ENCODE measurements at regions not wholly inside any gene's neighbourhood (a gene's known extent, or its start where the extent isn't known, plus 50 kb on each side); places are given as distances from the start of the nearest gene placed in this dataset.
"Not testable (repeated sequence)": the region's sequence is repeated elsewhere in the genome, so short reads cannot be mapped to it uniquely, and the experiment has no call there.

DNA sequence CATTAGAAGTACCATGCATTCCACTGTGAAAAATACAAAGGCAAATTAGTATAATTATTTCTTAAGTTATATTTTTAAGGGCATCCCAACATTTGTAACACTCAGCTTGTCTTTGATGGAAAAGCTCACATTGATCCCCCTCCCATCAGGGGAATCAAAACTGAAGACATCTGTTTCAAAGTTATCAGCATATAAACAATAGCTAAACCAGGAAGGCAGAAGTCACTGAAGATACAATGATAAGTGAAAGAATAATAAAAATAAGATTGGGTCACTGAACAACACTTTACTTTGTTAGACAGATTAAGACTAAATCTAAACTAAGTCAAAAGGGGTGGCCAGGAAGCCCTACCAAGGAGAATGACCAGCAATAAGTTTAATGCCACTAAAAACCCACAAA lies 801.9 kb upstream of the ACO1 start:
- no peaks in the 10 kb centered on the region for H3K27me3 ChIP-seq
- no peaks in the 10 kb centered on the region for H3K36me3 ChIP-seq
- no peaks in the 10 kb centered on the region for H3K4me1 ChIP-seq
- H3K27ac ChIP-seq: no peak overlapping the region
- no peak for DNase-seq (ENCODE audit: low spot score in 2 of 2)
- H3K9me3 ChIP-seq: no peaks in the 10 kb centered on the region
- intact Hi-C loops (cut with DNase I): no loop called here
- TF ChIP-seq, protein P1, sequence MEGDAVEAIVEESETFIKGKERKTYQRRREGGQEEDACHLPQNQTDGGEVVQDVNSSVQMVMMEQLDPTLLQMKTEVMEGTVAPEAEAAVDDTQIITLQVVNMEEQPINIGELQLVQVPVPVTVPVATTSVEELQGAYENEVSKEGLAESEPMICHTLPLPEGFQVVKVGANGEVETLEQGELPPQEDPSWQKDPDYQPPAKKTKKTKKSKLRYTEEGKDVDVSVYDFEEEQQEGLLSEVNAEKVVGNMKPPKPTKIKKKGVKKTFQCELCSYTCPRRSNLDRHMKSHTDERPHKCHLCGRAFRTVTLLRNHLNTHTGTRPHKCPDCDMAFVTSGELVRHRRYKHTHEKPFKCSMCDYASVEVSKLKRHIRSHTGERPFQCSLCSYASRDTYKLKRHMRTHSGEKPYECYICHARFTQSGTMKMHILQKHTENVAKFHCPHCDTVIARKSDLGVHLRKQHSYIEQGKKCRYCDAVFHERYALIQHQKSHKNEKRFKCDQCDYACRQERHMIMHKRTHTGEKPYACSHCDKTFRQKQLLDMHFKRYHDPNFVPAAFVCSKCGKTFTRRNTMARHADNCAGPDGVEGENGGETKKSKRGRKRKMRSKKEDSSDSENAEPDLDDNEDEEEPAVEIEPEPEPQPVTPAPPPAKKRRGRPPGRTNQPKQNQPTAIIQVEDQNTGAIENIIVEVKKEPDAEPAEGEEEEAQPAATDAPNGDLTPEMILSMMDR (IDR thresholded peaks at IDR 0.05): no peak
- H3K4me3 ChIP-seq: no peak overlapping the region

DNA sequence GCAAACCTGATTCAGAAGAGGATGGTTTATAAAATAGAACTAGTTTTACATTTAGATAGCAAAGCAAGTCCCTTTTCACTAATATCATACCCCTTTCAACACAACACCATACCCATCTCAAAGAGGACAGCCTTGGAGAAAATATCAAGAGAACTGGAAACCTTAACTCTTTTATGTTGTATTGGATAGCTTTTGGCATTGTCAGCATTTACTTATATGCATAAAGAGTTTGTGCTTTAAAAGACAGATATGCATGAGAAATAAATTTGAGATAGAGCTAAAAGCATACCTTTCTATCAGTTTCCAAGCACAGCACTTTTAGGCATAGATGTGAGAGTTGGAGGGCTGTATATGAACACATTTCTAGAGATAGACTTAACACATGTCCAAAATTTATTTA lies 799.3 kb upstream of the ACO1 start:
- TF ChIP-seq, protein P1 (IDR thresholded peaks at IDR 0.05): no peak
- H3K4me3 ChIP-seq: no peak overlapping the region

DNA sequence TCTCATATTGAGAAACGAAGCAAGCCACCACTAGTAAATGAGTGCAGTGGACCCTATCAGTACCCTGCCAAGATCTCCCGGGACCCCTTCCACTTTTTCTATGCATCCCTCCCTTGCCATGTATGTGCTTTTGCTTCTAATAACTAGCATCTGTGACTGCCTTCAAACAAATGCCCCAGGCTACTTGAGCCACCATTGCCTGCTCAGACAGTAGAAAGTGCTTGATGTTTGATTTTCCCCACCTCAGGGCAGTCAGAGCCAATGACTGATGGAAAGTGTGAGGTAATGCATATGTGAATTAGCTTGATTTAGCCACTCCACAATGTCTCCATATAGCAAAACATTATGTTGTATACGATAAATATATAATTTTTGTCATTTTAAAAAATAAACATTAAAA lies 797.3 kb upstream of the ACO1 start:
- intact Hi-C loops (cut with DNase I): no loop called here
- H3K36me3 ChIP-seq: no peaks in the 10 kb centered on the region
- TF ChIP-seq, protein P1 (IDR thresholded peaks at IDR 0.05): no peak

More for the DNA sequence above, 799.3 kb upstream of the ACO1 start:
- H3K4me1 ChIP-seq: no peaks in the 10 kb centered on the region
- no peaks in the 10 kb centered on the region for H3K9me3 ChIP-seq
- H3K36me3 ChIP-seq: no peaks in the 10 kb centered on the region
- H3K27ac ChIP-seq: no peak overlapping the region
- intact Hi-C loops (cut with DNase I): no loop called here
- no peaks in the 10 kb centered on the region for H3K27me3 ChIP-seq
- DNase-seq (ENCODE audit: low spot score in 2 of 2): no peak

DNA sequence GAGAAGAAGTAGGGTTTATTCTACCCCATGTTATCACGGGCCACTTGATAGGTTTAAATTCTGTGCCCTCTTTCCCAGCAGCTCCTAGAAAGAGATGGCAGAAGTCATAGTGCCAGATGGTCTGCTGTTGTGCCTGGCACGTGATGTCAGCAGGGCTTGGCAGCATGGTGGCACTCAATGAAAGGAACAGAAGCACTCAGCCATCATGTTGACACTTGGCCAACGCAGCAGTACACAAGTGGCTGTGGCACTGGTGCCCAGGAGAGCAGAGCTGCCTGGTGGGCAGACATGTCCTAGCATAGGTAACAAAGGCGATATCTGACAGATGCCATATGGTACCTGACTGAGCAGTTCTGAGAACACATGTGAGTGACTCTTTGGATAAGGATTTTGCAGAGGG lies 796.4 kb upstream of the ACO1 start:
- H3K36me3 ChIP-seq: no peaks in the 10 kb centered on the region
- TF ChIP-seq, protein P1 (IDR thresholded peaks at IDR 0.05): no peak
- H3K9me3 ChIP-seq: no peaks in the 10 kb centered on the region
- H3K27me3 ChIP-seq: no peaks in the 10 kb centered on the region
- intact Hi-C loops (cut with DNase I): no loop called here
- no peak overlapping the region for H3K4me3 ChIP-seq
- H3K27ac ChIP-seq: no peak overlapping the region
- no peaks in the 10 kb centered on the region for H3K4me1 ChIP-seq
- DNase-seq (ENCODE audit: low spot score in 2 of 2): no peak

More for the DNA sequence above, 797.3 kb upstream of the ACO1 start:
- Histone ChIP-seq H3K4me1 (no peaks in the 10 kb centered on the region), H3K4me3 (no peak overlapping the region), H3K27ac (no peak overlapping the region), H3K27me3 (no peaks in the 10 kb centered on the region), H3K9me3 (no peaks in the 10 kb centered on the region)
- DNase-seq (ENCODE audit: low spot score in 2 of 2): no peak

DNA sequence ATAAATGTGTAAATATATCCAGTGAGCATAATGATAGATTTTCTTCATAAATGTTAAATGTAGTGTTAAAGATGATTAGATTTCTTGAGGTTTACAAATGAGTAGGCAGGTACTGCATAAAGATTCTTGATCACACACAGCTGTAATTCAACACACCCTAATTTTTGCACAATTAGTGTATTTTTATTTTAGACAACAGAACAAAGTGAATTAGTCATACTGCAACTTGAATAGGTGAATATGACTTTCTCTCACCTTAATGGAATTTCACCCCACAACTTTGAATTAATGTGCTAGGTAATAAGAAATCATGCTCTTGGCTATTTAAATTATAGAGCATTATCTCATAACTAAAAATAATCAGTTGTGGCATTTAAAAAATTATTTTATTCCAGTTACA lies 795.7 kb upstream of the ACO1 start:
- no peak overlapping the region for H3K4me3 ChIP-seq
- no peaks in the 10 kb centered on the region for H3K36me3 ChIP-seq
- H3K27me3 ChIP-seq: no peaks in the 10 kb centered on the region
- intact Hi-C loops (cut with DNase I): no loop called here
- TF ChIP-seq, protein P1 (IDR thresholded peaks at IDR 0.05): no peak
- H3K9me3 ChIP-seq: no peaks in the 10 kb centered on the region
- no peak for DNase-seq (ENCODE audit: low spot score in 2 of 2)
- H3K4me1 ChIP-seq: no peaks in the 10 kb centered on the region
- H3K27ac ChIP-seq: no peak overlapping the region

DNA sequence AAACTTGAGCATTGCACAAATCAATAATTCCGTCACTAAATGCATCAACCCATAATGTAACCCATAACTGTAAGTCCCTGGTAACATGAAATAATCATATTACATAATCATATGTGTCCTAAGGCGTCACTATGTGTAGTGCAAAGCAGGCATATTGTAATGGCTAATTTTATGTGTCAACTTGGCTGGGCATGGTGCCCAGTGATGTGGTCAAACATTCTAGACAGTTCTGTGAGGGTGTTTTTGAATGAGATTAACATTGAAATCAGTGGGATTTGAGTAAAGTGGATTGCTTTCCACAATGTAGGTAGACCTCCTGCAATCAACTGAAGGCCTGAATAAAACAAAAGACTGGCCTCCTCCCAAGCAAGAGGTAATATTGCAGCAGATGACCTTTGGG lies 794.4 kb upstream of the ACO1 start:
- TF ChIP-seq, protein P1 (IDR thresholded peaks at IDR 0.05): no peak
- no peaks in the 10 kb centered on the region for H3K4me1 ChIP-seq
- H3K9me3 ChIP-seq: no peaks in the 10 kb centered on the region
- intact Hi-C loops (cut with DNase I): loop anchor here (10.0 kb wide), 1 partner anchor 45 kb away; no protein-coding TSS in a partner anchor
- H3K36me3 ChIP-seq: no peaks in the 10 kb centered on the region
- H3K27ac ChIP-seq: no peak overlapping the region
- no peak for DNase-seq (ENCODE audit: low spot score in 2 of 2)
- no peak overlapping the region for H3K4me3 ChIP-seq
- no peaks in the 10 kb centered on the region for H3K27me3 ChIP-seq

DNA sequence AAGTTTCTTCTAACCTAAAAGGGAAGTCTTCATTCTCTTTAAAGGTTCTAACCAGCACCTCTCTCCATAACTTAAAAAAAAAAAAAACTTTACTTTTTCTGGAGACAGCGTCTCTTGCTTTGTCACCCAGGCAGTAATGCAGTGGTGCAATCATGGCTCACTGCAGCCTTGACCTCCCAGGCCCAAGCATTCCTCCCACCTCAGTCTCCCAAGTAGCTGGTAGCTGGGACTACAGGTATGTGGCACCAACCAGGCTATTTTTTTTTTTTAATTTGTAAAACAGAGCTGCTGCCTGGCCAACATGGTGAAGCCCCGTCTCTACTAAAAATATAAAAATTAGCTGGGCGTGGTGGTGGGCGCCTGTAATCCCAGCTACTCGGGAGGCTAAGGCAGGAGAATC lies 787.4 kb upstream of the ACO1 start:
- intact Hi-C loops (cut with DNase I): loop anchor here (10.0 kb wide), 1 partner anchor 52 kb away; no protein-coding TSS in a partner anchor
- H3K27ac ChIP-seq: not testable (repeated sequence)

More for the DNA sequence above, 787.4 kb upstream of the ACO1 start:
- not testable (repeated sequence) for H3K27me3 ChIP-seq; H3K4me1 ChIP-seq; DNase-seq (ENCODE audit: low spot score in 2 of 2); H3K9me3 ChIP-seq; H3K36me3 ChIP-seq; H3K4me3 ChIP-seq

Data from ascending aorta (tissue), 2 donors.